IMR-90 (cell line): ENCODE measurements at regions not wholly inside any gene's neighbourhood (a gene's known extent, or its start where the extent isn't known, plus 50 kb on each side); places are given as distances from the start of the nearest gene placed in this dataset.

Experiments
- ATAC-seq: fragments of 200-7000 bp; cut with Tn5 transposase; 2 replicates; pipeline ENCODE4 v1.9.1; 2020; ENCODE audit warnings: low read depth, mild to moderate bottlenecking, moderate library complexity
- BruUV-seq: library from RNA; stranded (reverse); fragments of 400-500 nt; replicated peaks from 2 replicates; lab custom pipeline; 2021; lab: Mats Ljungman, UMichigan
- CTCF ChIA-PET: fragments of 300-600 bp; formaldehyde crosslinking; extraction: SDS; loops from one replicate; lab custom pipeline; 2021; ENCODE audit warnings: antibody characterized with exemption; lab: Yijun Ruan, JAX
- POLR2A ChIA-PET: fragments of 300-600 bp; sonication (Branson Sonifier 250); formaldehyde crosslinking; loops from one replicate; lab custom pipeline; 2022; ENCODE audit warnings: antibody characterized with exemption; ENCODE audit not compliant: unreplicated experiment; lab: Charles Lee
- DNase-seq: peaks from one replicate; pipeline ENCODE4 v3.0.0; 2013
- H2AFZ ChIP-seq: replicated peaks from 2 replicates; pipeline ENCODE3; 2013; ENCODE audit warnings: low read length, mild to moderate bottlenecking; ENCODE audit not compliant: poor library complexity
- H2AK5ac ChIP-seq: 2 replicates; pipeline ENCODE4 v1.6.1; 2013; ENCODE audit warnings: low read depth, low read length, inconsistent platforms
- H2AK9ac ChIP-seq: replicated peaks from 2 replicates; pipeline ENCODE3; 2013; ENCODE audit warnings: mild to moderate bottlenecking, low read depth, low read length, moderate library complexity; ENCODE audit not compliant: poor library complexity
- H2BK120ac ChIP-seq: 2 replicates; pipeline ENCODE4 v1.6.1; 2013; ENCODE audit warnings: low read depth, low read length, inconsistent platforms
- H2BK15ac ChIP-seq: 3 replicates; pipeline ENCODE4 v1.6.1; 2013; ENCODE audit warnings: low read depth, low read length, inconsistent platforms
- H2BK20ac ChIP-seq: 2 replicates; pipeline ENCODE4 v1.6.1; 2013; ENCODE audit warnings: low read depth, mild to moderate bottlenecking, inconsistent platforms, low read length, moderate library complexity
- H2BK5ac ChIP-seq: 2 replicates; pipeline ENCODE4 v1.6.1; 2013; ENCODE audit warnings: mild to moderate bottlenecking, low read depth, low read length, inconsistent platforms; ENCODE audit not compliant: poor library complexity, severe bottlenecking
- H3K14ac ChIP-seq: replicated peaks from 2 replicates; pipeline ENCODE4 v1.6.1; 2013; ENCODE audit warnings: low read depth, low read length, inconsistent platforms
- H3K18ac ChIP-seq: 2 replicates; pipeline ENCODE4 v1.6.1; 2013; ENCODE audit warnings: low read depth, low read length, control low read depth
- H3K23ac ChIP-seq: 2 replicates; pipeline ENCODE4 v1.6.1; 2013; ENCODE audit warnings: low read depth, low read length, inconsistent platforms
- H3K27ac ChIP-seq: 2 replicates; pipeline ENCODE4 v1.5.1; 2013; ENCODE audit warnings: mild to moderate bottlenecking, control low read depth, low read length; ENCODE audit not compliant: insufficient read depth
- H3K27me3 ChIP-seq: 2 replicates; pipeline ENCODE4 v1.6.1; 2013; ENCODE audit warnings: low read length; ENCODE audit not compliant: control insufficient read depth, insufficient read depth
- H3K36me3 ChIP-seq: 2 replicates; pipeline ENCODE4 v1.6.1; 2013; ENCODE audit warnings: low read length, mixed read lengths; ENCODE audit not compliant: control insufficient read depth, insufficient read depth
- H3K4ac ChIP-seq: 2 replicates; pipeline ENCODE4 v1.6.1; 2013; ENCODE audit warnings: low read depth, low read length, inconsistent platforms
- H3K4me1 ChIP-seq: 2 replicates; pipeline ENCODE4 v1.6.1; 2013; ENCODE audit warnings: low read length, mixed read lengths; ENCODE audit not compliant: control insufficient read depth, insufficient read depth
- H3K4me2 ChIP-seq: 2 replicates; pipeline ENCODE4 v1.6.1; 2013; ENCODE audit warnings: low read depth, mild to moderate bottlenecking, control low read depth, low read length, moderate library complexity
- H3K4me3 ChIP-seq: 2 replicates; pipeline ENCODE4 v1.5.1; 2013; ENCODE audit warnings: low read depth, mild to moderate bottlenecking, control low read depth, low read length, moderate library complexity; ENCODE audit not compliant: insufficient read depth
- H3K56ac ChIP-seq: 2 replicates; pipeline ENCODE4 v1.6.1; 2013; ENCODE audit warnings: low read length, inconsistent platforms; ENCODE audit not compliant: insufficient read depth; ENCODE audit errors: extremely low read depth
- H3K79me1 ChIP-seq, 2 experiments: 2 replicates each; pipeline ENCODE4 v1.6.1; 2013; ENCODE audit warnings: low read length in 2 of 2, inconsistent platforms in 1 of 2, low read depth in 1 of 2
- H3K9ac ChIP-seq: 2 replicates; pipeline ENCODE4 v1.6.1; 2013; ENCODE audit warnings: low read depth, low read length, control low read depth
- H3K9me1 ChIP-seq: 2 replicates; pipeline ENCODE4 v1.6.1; 2013; ENCODE audit warnings: low read length, inconsistent platforms; ENCODE audit not compliant: insufficient read depth
- H3K9me3 ChIP-seq: 2 replicates; pipeline ENCODE4 v1.6.1; 2013; ENCODE audit warnings: low read length; ENCODE audit not compliant: control insufficient read depth, insufficient read depth
- H4K20me1 ChIP-seq: 2 replicates; pipeline ENCODE4 v1.6.1; 2013; ENCODE audit warnings: low read length, inconsistent platforms; ENCODE audit not compliant: insufficient read depth
- H4K5ac ChIP-seq: 2 replicates; pipeline ENCODE4 v1.6.1; 2013; ENCODE audit warnings: mild to moderate bottlenecking, low read depth, low read length, control low read depth
- H4K8ac ChIP-seq, 2 experiments: 2 replicates each; pipeline ENCODE4 v1.6.1; 2013; ENCODE audit warnings: low read depth in 2 of 2, low read length in 2 of 2, control low read depth in 1 of 2, inconsistent platforms in 1 of 2
- H4K91ac ChIP-seq: 2 replicates; pipeline ENCODE4 v1.6.1; 2013; ENCODE audit warnings: low read depth, low read length, inconsistent platforms; ENCODE audit not compliant: insufficient read depth
- BHLHE40 ChIP-seq: fragments of 150-350 bp; IDR thresholded peaks from 2 replicates; pipeline ENCODE4 v1.6.1; 2016; ENCODE audit warnings: mild to moderate bottlenecking, low read depth, low read length
- CEBPB ChIP-seq: IDR thresholded peaks from 2 replicates; pipeline ENCODE4 v1.6.1; 2012; ENCODE audit warnings: low read depth, low read length, improper control_type of control experiment
- CHD1 ChIP-seq: IDR thresholded peaks from 2 replicates; pipeline ENCODE4 v1.6.1; 2012; ENCODE audit warnings: low read depth, low read length, improper control_type of control experiment
- CTCF ChIP-seq: conservative IDR thresholded peaks from 2 replicates; pipeline ENCODE4 v1.5.1; 2012; ENCODE audit warnings: mild to moderate bottlenecking, low read depth, low read length, improper control_type of control experiment
- FOS ChIP-seq: fragments of 150-350 bp; IDR thresholded peaks from 2 replicates; pipeline ENCODE4 v1.6.1; 2016; ENCODE audit warnings: low read depth, low read length
- MAFK ChIP-seq: IDR thresholded peaks from 2 replicates; pipeline ENCODE4 v1.6.1; 2012; ENCODE audit warnings: low read depth, low read length, improper control_type of control experiment
- MXI1 ChIP-seq: IDR thresholded peaks from 2 replicates; pipeline ENCODE4 v1.6.1; 2012; ENCODE audit warnings: low read depth, mild to moderate bottlenecking, low read length, moderate library complexity, borderline replicate concordance
- NFE2L2 ChIP-seq: fragments of 150-350 bp; IDR thresholded peaks from 2 replicates; pipeline ENCODE4 v1.6.1; 2016; ENCODE audit warnings: low read depth, mild to moderate bottlenecking, low read length
- POLR2A ChIP-seq: IDR thresholded peaks from 2 replicates; pipeline ENCODE4 v1.6.1; 2012; ENCODE audit warnings: mild to moderate bottlenecking, low read depth, low read length
- RAD21 ChIP-seq: IDR thresholded peaks from 2 replicates; pipeline ENCODE4 v1.6.1; 2012; ENCODE audit warnings: low read length, improper control_type of control experiment
- RCOR1 ChIP-seq: IDR thresholded peaks from 2 replicates; pipeline ENCODE4 v1.6.1; 2012; ENCODE audit warnings: mild to moderate bottlenecking, low read length, improper control_type of control experiment; ENCODE audit not compliant: insufficient replicate concordance
- RFX5 ChIP-seq: IDR thresholded peaks from 2 replicates; pipeline ENCODE4 v1.8.0; 2012; ENCODE audit warnings: low read depth, mild to moderate bottlenecking, low read length, moderate library complexity
- SMC3 ChIP-seq: fragments of 150-350 bp; IDR thresholded peaks from 2 replicates; pipeline ENCODE4 v1.6.1; 2016; ENCODE audit warnings: low read depth, mild to moderate bottlenecking, antibody characterized with exemption, low read length, moderate library complexity
- USF2 ChIP-seq: fragments of 150-350 bp; IDR thresholded peaks from 2 replicates; pipeline ENCODE4 v1.6.1; 2017; ENCODE audit warnings: mild to moderate bottlenecking, antibody characterized with exemption, low read length, low read depth
- dilution Hi-C: fragments of 300-500 bp; cut with HindIII; formaldehyde crosslinking; loops from one replicate; pipeline ENCODE4 v1.14.3; 2018; ENCODE audit warnings: low sequenced_read_pairs; ENCODE audit not compliant: unreplicated experiment
- in situ Hi-C: fragments of 300-500 bp; cut with MboI; formaldehyde crosslinking; loops from 3 replicates; pipeline ENCODE4 v1.14.3; 2019; ENCODE audit warnings: low sequenced_read_pairs, inconsistent platforms, mixed read lengths
- intact Hi-C: fragments of 100-400 bp; cut with micrococcal nuclease; formaldehyde crosslinking; loops from 2 replicates; pipeline ENCODE4 v1.10.0; 2022

- Histone ChIP-seq H4K5ac (no peak overlapping the region), H3K14ac (no peak overlapping the region), H4K8ac (no peak overlapping the region), H3K27me3 (no peaks in the 10 kb centered on the region), H3K4ac (no peak overlapping the region), H2AFZ (no peak overlapping the region), H3K79me1 (no peaks in the 10 kb centered on the region), H4K91ac (no peak overlapping the region), H3K27ac (no peak overlapping the region), H3K36me3 (no peaks in the 10 kb centered on the region), H3K4me1 (no peaks in the 10 kb centered on the region), H2BK5ac (no peak overlapping the region), H3K18ac (no peak overlapping the region), H3K9me3 (peaks cover 10% of the 10 kb centered on the region), H3K9me1 (no peaks in the 10 kb centered on the region), H2BK20ac (no peak overlapping the region), H3K4me2 (no peak overlapping the region), H4K20me1 (no peaks in the 10 kb centered on the region), H3K56ac (no peak overlapping the region), H2AK9ac (no peak overlapping the region), H3K4me3 (no peak overlapping the region), H3K23ac (no peak overlapping the region), H2BK15ac (no peak overlapping the region), H3K9ac (no peak overlapping the region), H2AK5ac (no peak overlapping the region), H2BK120ac (no peak overlapping the region)
- ChIA-PET CTCF (no interaction called here), POLR2A (no interaction called here)
- dilution Hi-C loops = no loop called here
- no peak for ATAC-seq
- no TSS peak for BruUV-seq
- in situ Hi-C loops = no loop called here
- TF ChIP-seq RCOR1 (no peak), CHD1 (no peak), NFE2L2 (no peak), MXI1 (no peak), USF2 (no peak), POLR2A (no peak), MAFK (no peak), BHLHE40 (no peak), CTCF (no peak), FOS (no peak), RAD21 (no peak), SMC3 (no peak), RFX5 (no peak), CEBPB (no peak)
- intact Hi-C loops = no loop called here
- no peak for DNase-seq
These were observed 1344.9 kb downstream of the UQCRFS1 start for GRCh38 chr19:27868007-27868406.
